HEK293 (cell line): ENCODE measurements at regions not wholly inside any gene's neighbourhood (a gene's known extent, or its start where the extent isn't known, plus 50 kb on each side); places are given as distances from the start of the nearest gene placed in this dataset.

ENCODE experiments used
- CTCF ChIA-PET: fragments of 350-600 bp; formaldehyde crosslinking; extraction: SDS; loops from one replicate; lab custom pipeline; 2021; ENCODE audit warnings: antibody characterized with exemption; lab: Yijun Ruan, JAX
- POLR2A ChIA-PET: fragments of 300-600 bp; formaldehyde crosslinking; extraction: SDS; loops from one replicate; lab custom pipeline; 2020; ENCODE audit warnings: antibody characterized with exemption, inconsistent platforms; lab: Yijun Ruan, JAX
- H3K27ac ChIP-seq: fragments of 200-500 bp; sonication (Bioruptor generic); 2 replicates; pipeline ENCODE4 v1.5.1; 2014; ENCODE audit warnings: low read depth, low read length, control low read depth, inconsistent platforms; ENCODE audit errors: extremely low read depth
- H3K36me3 ChIP-seq, 2 experiments: fragments of 200-500 bp in 1 of 2; sonication (Bioruptor generic) in 1 of 2; 1 replicate in 1 of 2; 2 replicates in 1 of 2; pipeline ENCODE4 v1.5.1; 2014 to 2017; ENCODE audit warnings: inconsistent platforms in 2 of 2, low read length in 2 of 2; ENCODE audit not compliant: control insufficient read depth in 2 of 2, insufficient read depth in 1 of 2
- H3K4me1 ChIP-seq: fragments of 200-500 bp; sonication (Bioruptor generic); 2 replicates; pipeline ENCODE4 v1.5.1; 2014; ENCODE audit warnings: mild to moderate bottlenecking, low read length, inconsistent platforms; ENCODE audit not compliant: control insufficient read depth, insufficient read depth
- H3K4me3 ChIP-seq: 2 replicates; pipeline ENCODE4 v1.5.1; 2011; ENCODE audit warnings: low read depth, mild to moderate bottlenecking, control low read depth, low read length, moderate library complexity
- H3K9me3 ChIP-seq: fragments of 200-500 bp; sonication (Bioruptor generic); 2 replicates; pipeline ENCODE4 v1.5.1; 2014; ENCODE audit warnings: low read depth, low read length, inconsistent platforms; ENCODE audit not compliant: control insufficient read depth, insufficient read depth
- ELK4 ChIP-seq: IDR thresholded peaks from 2 replicates; pipeline ENCODE4 v1.6.1; 2011; ENCODE audit warnings: mild to moderate bottlenecking, low read depth, low read length, borderline replicate concordance
- GLIS2 ChIP-seq: fragments of 450-650 bp; formaldehyde crosslinking; IDR thresholded peaks from 2 replicates; pipeline ENCODE4 v1.5.1; 2016; ENCODE audit warnings: missing biosample characterization, missing genetic modification characterization
- KLF16 ChIP-seq: fragments of 450-650 bp; formaldehyde crosslinking; IDR thresholded peaks from 2 replicates; pipeline ENCODE4 v1.5.1; 2017; ENCODE audit warnings: missing biosample characterization, missing genetic modification characterization
- PATZ1 ChIP-seq: fragments of 450-650 bp; formaldehyde crosslinking; IDR thresholded peaks from 2 replicates; pipeline ENCODE4 v1.5.1; 2016; ENCODE audit warnings: missing biosample characterization, missing genetic modification characterization
- RBAK ChIP-seq: fragments of 450-650 bp; formaldehyde crosslinking; IDR thresholded peaks from 2 replicates; pipeline ENCODE4 v1.5.1; 2016; ENCODE audit warnings: missing biosample characterization, missing genetic modification characterization
- SETDB1 ChIP-seq: IDR thresholded peaks from one replicate; pipeline ENCODE4 v1.6.1; 2017; ENCODE audit warnings: mild to moderate bottlenecking, low read length, moderate library complexity, mixed read lengths; ENCODE audit not compliant: insufficient read length
- ZBTB11 ChIP-seq: fragments of 450-650 bp; formaldehyde crosslinking; conservative IDR thresholded peaks from 2 replicates; pipeline ENCODE4 v1.5.1; 2016; ENCODE audit warnings: low read depth, missing biosample characterization, missing genetic modification characterization
- ZNF280C ChIP-seq: fragments of 450-650 bp; formaldehyde crosslinking; IDR thresholded peaks from 2 replicates; pipeline ENCODE4 v1.5.1; 2016; ENCODE audit warnings: missing biosample characterization, missing genetic modification characterization
- ZNF433 ChIP-seq: fragments of 450-650 bp; formaldehyde crosslinking; IDR thresholded peaks from 2 replicates; pipeline ENCODE4 v1.5.1; 2016; ENCODE audit warnings: missing biosample characterization, missing genetic modification characterization, low read depth
- ZNF530 ChIP-seq: fragments of 450-650 bp; formaldehyde crosslinking; IDR thresholded peaks from 2 replicates; pipeline ENCODE4 v1.5.1; 2016; ENCODE audit warnings: low read depth, missing biosample characterization, missing genetic modification characterization
- ZNF600 ChIP-seq: fragments of 450-650 bp; formaldehyde crosslinking; IDR thresholded peaks from 2 replicates; pipeline ENCODE4 v1.5.1; 2016; ENCODE audit warnings: missing biosample characterization, missing genetic modification characterization
- ZNF645 ChIP-seq: fragments of 450-650 bp; formaldehyde crosslinking; IDR thresholded peaks from 2 replicates; pipeline ENCODE4; 2016; ENCODE audit warnings: missing biosample characterization, missing genetic modification characterization

GRCh38 chr2:6577960-6578359 lies 287.7 kb downstream of the CMPK2 start:
- POLR2A ChIA-PET: no interaction called here
- CTCF ChIA-PET: no interaction called here

More at GRCh38 chr2:6577960-6578359, 287.7 kb downstream of the CMPK2 start:
- H3K4me3 ChIP-seq: no peak overlapping the region
- no peaks in the 10 kb centered on the region for H3K4me1 ChIP-seq
- no peaks in the 10 kb centered on the region for H3K36me3 ChIP-seq
- no peak overlapping the region for H3K27ac ChIP-seq
- H3K9me3 ChIP-seq: no peaks in the 10 kb centered on the region
- no peak for TF ChIP-seq ZNF600 (tag by site-specific recombination)
- TF ChIP-seq PATZ1 (tag by site-specific recombination): no peak
- no peak for TF ChIP-seq ZNF433 (tag by site-specific recombination)
- TF ChIP-seq ZNF280C (tag by site-specific recombination): no peak
- TF ChIP-seq KLF16 (tag by site-specific recombination): no peak
- TF ChIP-seq SETDB1: no peak
- TF ChIP-seq ELK4: no peak
- no peak for TF ChIP-seq ZNF645
- TF ChIP-seq GLIS2 (tag by site-specific recombination): no peak
- TF ChIP-seq ZNF530: no peak
- TF ChIP-seq ZBTB11 (tag by site-specific recombination): no peak
- no peak for TF ChIP-seq RBAK (tag by site-specific recombination)
